H1 (cell line): ENCODE measurements at regions not wholly inside any gene's neighbourhood (a gene's known extent, or its start where the extent isn't known, plus 50 kb on each side); places are given as distances from the start of the nearest gene placed in this dataset.

ENCODE experiments used
- CTCF ChIA-PET: fragments of 300-600 bp; sonication (Branson Sonifier 250); formaldehyde crosslinking; loops from one replicate; lab custom pipeline; 2021; ENCODE audit not compliant: partially characterized antibody; lab: Charles Lee
- POLR2A ChIA-PET: fragments of 300-600 bp; sonication (Branson Sonifier 250); formaldehyde crosslinking; loops from one replicate; lab custom pipeline; 2021; ENCODE audit warnings: inconsistent platforms; ENCODE audit not compliant: partially characterized antibody; lab: Charles Lee
- DNase-seq, 2 experiments: peaks; one replicate each; pipeline versions ENCODE4 v3.0.0 to v3.0.0-alpha.2; 2010 to 2022; ENCODE audit warnings: low spot score in 2 of 2, low read depth in 1 of 2, mixed read lengths in 1 of 2
- FAIRE-seq: peaks from 2 replicates; lab custom pipeline; 2011; peaks lifted over from hg19 to GRCh38; lab: Jason Lieb, UNC
- H2AFZ ChIP-seq: 2 replicates; pipeline ENCODE4 v1.8.1; 2012; ENCODE audit warnings: low read length, inconsistent platforms
- H2AK5ac ChIP-seq: 2 replicates; pipeline ENCODE4 v1.6.1; 2013; ENCODE audit warnings: low read depth, low read length
- H2BK120ac ChIP-seq: replicated peaks from 2 replicates; pipeline ENCODE3; 2013; ENCODE audit warnings: low read depth, low read length, inconsistent platforms
- H2BK12ac ChIP-seq: 2 replicates; pipeline ENCODE4 v1.6.1; 2013; ENCODE audit warnings: low read depth, low read length
- H2BK15ac ChIP-seq: 2 replicates; pipeline ENCODE4 v1.6.1; 2013; ENCODE audit warnings: low read length
- H2BK20ac ChIP-seq: 2 replicates; pipeline ENCODE4 v1.6.1; 2013; ENCODE audit warnings: low read length
- H2BK5ac ChIP-seq: 2 replicates; pipeline ENCODE4 v1.6.1; 2013; ENCODE audit warnings: low read depth, low read length
- H3K14ac ChIP-seq: 2 replicates; pipeline ENCODE4 v1.6.1; 2013; ENCODE audit warnings: inconsistent platforms; ENCODE audit not compliant: insufficient read length
- H3K18ac ChIP-seq: 2 replicates; pipeline ENCODE4 v1.6.1; 2013; ENCODE audit warnings: low read length; ENCODE audit errors: extremely low read depth
- H3K23ac ChIP-seq: 2 replicates; pipeline ENCODE4 v1.6.1; 2013; ENCODE audit warnings: inconsistent platforms; ENCODE audit not compliant: insufficient read length
- H3K23me2 ChIP-seq: 2 replicates; pipeline ENCODE4 v1.6.1; 2013; ENCODE audit warnings: low read depth, low read length
- H3K27ac ChIP-seq: 2 replicates; pipeline ENCODE4 v1.6.1; 2011; ENCODE audit warnings: low read depth, low read length, inconsistent platforms
- H3K27me3 ChIP-seq, 4 experiments: replicated peaks in 1 of 4; 1 replicate in 1 of 4; 2 replicates in 3 of 4; pipeline versions ENCODE4 v1.6.1 to v1.8.1; 2011 to 2013; ENCODE audit warnings: low read length in 3 of 4, mild to moderate bottlenecking in 3 of 4, inconsistent platforms in 2 of 4, mixed read lengths in 2 of 4, moderate library complexity in 1 of 4; ENCODE audit not compliant: control insufficient read depth in 3 of 4, insufficient read depth in 3 of 4; ENCODE audit errors: extremely low read depth in 1 of 4
- H3K36me3 ChIP-seq, 4 experiments: 2 replicates each; pipeline versions ENCODE4 v1.6.1 to v1.8.1; 2011 to 2013; ENCODE audit warnings: mild to moderate bottlenecking in 4 of 4, low read length in 3 of 4, moderate library complexity in 2 of 4, control low read depth in 1 of 4, inconsistent platforms in 1 of 4; ENCODE audit not compliant: insufficient read depth in 4 of 4, control insufficient read depth in 2 of 4
- H3K4ac ChIP-seq: replicated peaks from 2 replicates; pipeline ENCODE3; 2013; ENCODE audit warnings: low read length, low read depth, mixed read lengths, inconsistent platforms; ENCODE audit not compliant: insufficient read length
- H3K4me1 ChIP-seq, 4 experiments: replicated peaks in 1 of 4; 1 replicate in 1 of 4; 2 replicates in 3 of 4; pipeline versions ENCODE4 v1.6.1 to v1.8.1; 2011 to 2013; ENCODE audit warnings: low read length in 3 of 4, inconsistent platforms in 2 of 4, mixed read lengths in 1 of 4; ENCODE audit not compliant: insufficient read depth in 4 of 4, control insufficient read depth in 3 of 4
- H3K4me2 ChIP-seq, 2 experiments: 2 replicates each; pipeline versions ENCODE4 v1.6.1 to v1.8.1; 2011 to 2013; ENCODE audit warnings: low read depth in 2 of 2, low read length in 2 of 2, control low read depth in 1 of 2, inconsistent platforms in 1 of 2, mild to moderate bottlenecking in 1 of 2; ENCODE audit not compliant: insufficient read depth in 1 of 2
- H3K4me3 ChIP-seq, 4 experiments: fragments of 200-600, 300-600 bp in 1 of 4; sonication (generic), shearing (Covaris generic), sonication (Bioruptor Twin) in 1 of 4; 2 replicates each; pipeline versions ENCODE4 v1.5.1 to v1.8.1; 2011 to 2016; ENCODE audit warnings: low read length in 4 of 4, low read depth in 3 of 4, control low read depth in 2 of 4, inconsistent platforms in 2 of 4, mild to moderate bottlenecking in 2 of 4, mixed read lengths in 1 of 4, moderate library complexity in 1 of 4; ENCODE audit not compliant: insufficient read depth in 2 of 4; ENCODE audit errors: extremely low read depth in 1 of 4
- H3K56ac ChIP-seq: replicated peaks from 2 replicates; pipeline ENCODE3; 2013; ENCODE audit warnings: low read depth, mild to moderate bottlenecking, mixed read lengths, low read length, inconsistent platforms; ENCODE audit not compliant: insufficient read length
- H3K79me1 ChIP-seq: 2 replicates; pipeline ENCODE4 v1.6.1; 2013; ENCODE audit warnings: low read depth, low read length, control low read depth
- H3K79me2 ChIP-seq, 2 experiments: 2 replicates each; pipeline versions ENCODE4 v1.6.1 to v1.8.1; 2012 to 2013; ENCODE audit warnings: low read length in 2 of 2, mild to moderate bottlenecking in 2 of 2, inconsistent platforms in 1 of 2; ENCODE audit not compliant: insufficient read depth in 2 of 2, control insufficient read depth in 1 of 2
- H3K9ac ChIP-seq, 4 experiments: replicated peaks in 1 of 4; 1 replicate in 1 of 4; 2 replicates in 3 of 4; pipeline versions ENCODE4 v1.6.1 to v1.8.1; 2011 to 2013; ENCODE audit warnings: low read depth in 3 of 4, low read length in 3 of 4, control low read depth in 2 of 4, mild to moderate bottlenecking in 2 of 4, moderate library complexity in 2 of 4, inconsistent platforms in 1 of 4; ENCODE audit errors: extremely low read depth in 1 of 4
- H3K9me3 ChIP-seq, 2 experiments: 2 replicates each; pipeline versions ENCODE4 v1.6.1 to v1.8.1; 2012 to 2013; ENCODE audit warnings: mild to moderate bottlenecking in 2 of 2, moderate library complexity in 2 of 2, control low read depth in 1 of 2, inconsistent platforms in 1 of 2, low read depth in 1 of 2, low read length in 1 of 2, mixed read lengths in 1 of 2; ENCODE audit not compliant: insufficient read depth in 2 of 2
- H4K20me1 ChIP-seq, 2 experiments: replicated peaks in 1 of 2; 2 replicates each; pipeline versions ENCODE3 to v1.8.1; 2011 to 2013; ENCODE audit warnings: inconsistent platforms in 2 of 2, low read length in 2 of 2, mild to moderate bottlenecking in 1 of 2; ENCODE audit not compliant: insufficient read depth in 2 of 2, control insufficient read depth in 1 of 2
- H4K5ac ChIP-seq: 2 replicates; pipeline ENCODE4 v1.6.1; 2013; ENCODE audit warnings: low read length, low read depth, mixed read lengths, inconsistent platforms; ENCODE audit not compliant: insufficient read length
- H4K8ac ChIP-seq: 2 replicates; pipeline ENCODE4 v1.8.0; 2013; ENCODE audit warnings: mild to moderate bottlenecking, moderate library complexity, low read length, inconsistent platforms; ENCODE audit not compliant: insufficient read depth; ENCODE audit errors: extremely low read depth
- H4K91ac ChIP-seq: replicated peaks from 2 replicates; pipeline ENCODE3; 2013; ENCODE audit warnings: low read length, mixed read lengths, inconsistent platforms; ENCODE audit not compliant: insufficient read length
- KDM5A ChIP-seq: fragments of 200-600 bp; IDR thresholded peaks from 2 replicates; pipeline ENCODE4 v1.7.1; 2012; ENCODE audit warnings: mild to moderate bottlenecking, low read length, inconsistent platforms, mixed read lengths
- RBBP5 ChIP-seq: IDR thresholded peaks from 2 replicates; pipeline ENCODE4 v1.7.1; 2012; ENCODE audit warnings: low read depth, mild to moderate bottlenecking, inconsistent platforms, low read length, moderate library complexity, borderline replicate concordance
- TAF1 ChIP-seq: IDR thresholded peaks from 2 replicates; pipeline ENCODE4 v1.6.1; 2011; ENCODE audit warnings: mild to moderate bottlenecking, low read depth, low read length
- TF ChIP-seq, protein P1 (sequence below): IDR thresholded peaks from 2 replicates; pipeline ENCODE4 v1.6.1; 2011; ENCODE audit warnings: low read depth, mild to moderate bottlenecking, low read length; ENCODE audit not compliant: insufficient read depth
- TF ChIP-seq, protein P2 (sequence below): IDR thresholded peaks from 2 replicates; pipeline ENCODE4 v1.6.1; 2012; ENCODE audit warnings: low read length, inconsistent platforms

DNA sequence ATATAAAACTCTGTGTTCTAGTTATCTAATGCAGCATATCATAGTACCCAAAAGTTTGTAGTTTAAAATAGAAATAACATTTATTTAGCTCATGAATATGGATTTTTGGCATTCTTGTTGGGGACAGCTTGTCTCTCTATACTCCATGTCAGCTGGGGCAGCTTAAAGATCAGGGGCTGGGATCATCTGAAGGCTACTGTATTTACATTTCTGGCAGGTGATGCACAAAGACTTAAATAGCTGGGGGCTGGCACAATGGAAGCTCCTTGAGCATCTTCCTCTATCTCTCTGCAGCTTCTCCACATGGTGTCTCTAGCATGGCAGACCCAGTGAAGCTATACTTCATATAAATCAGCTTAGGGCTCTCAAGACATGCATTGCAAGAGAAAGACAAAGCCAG lies 55.6 kb upstream of the DAB1 start:
- Histone ChIP-seq H3K27me3 (no peaks in the 10 kb centered on the region), H4K8ac (no peak overlapping the region), H3K4me3 (no peak overlapping the region), H2BK20ac (no peak overlapping the region), H3K4ac (no peak overlapping the region), H3K79me1 (no peaks in the 10 kb centered on the region), H3K14ac (no peak overlapping the region), H4K5ac (no peak overlapping the region), H4K20me1 (no peaks in the 10 kb centered on the region), H3K23ac (no peak overlapping the region), H2BK15ac (no peak overlapping the region), H3K18ac (no peak overlapping the region), H2AFZ (no peak overlapping the region), H3K27ac (no peak overlapping the region), H3K4me2 (no peak overlapping the region), H3K56ac (no peak overlapping the region), H3K4me1 (no peaks in the 10 kb centered on the region), H3K23me2 (no peaks in the 10 kb centered on the region), H4K91ac (no peak overlapping the region), H3K36me3 (no peaks in the 10 kb centered on the region), H2BK12ac (no peak overlapping the region), H3K79me2 (no peaks in the 10 kb centered on the region), H2BK120ac (no peak overlapping the region), H2BK5ac (no peak overlapping the region), H3K9ac (no peak overlapping the region), H2AK5ac (no peak overlapping the region), H3K9me3 (no peaks in the 10 kb centered on the region)
- no peak for DNase-seq
- ChIA-PET CTCF (interaction anchor here (1.3 kb wide), 1 partner anchor 85 kb away, joined by 4 read pairs; no protein-coding TSS in a partner anchor), POLR2A (no interaction called here)
- FAIRE-seq = no peak
- TF ChIP-seq, protein P1, sequence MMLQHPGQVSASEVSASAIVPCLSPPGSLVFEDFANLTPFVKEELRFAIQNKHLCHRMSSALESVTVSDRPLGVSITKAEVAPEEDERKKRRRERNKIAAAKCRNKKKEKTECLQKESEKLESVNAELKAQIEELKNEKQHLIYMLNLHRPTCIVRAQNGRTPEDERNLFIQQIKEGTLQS = no peak
- no peak for TF ChIP-seq KDM5A
- TF ChIP-seq, protein P2, sequence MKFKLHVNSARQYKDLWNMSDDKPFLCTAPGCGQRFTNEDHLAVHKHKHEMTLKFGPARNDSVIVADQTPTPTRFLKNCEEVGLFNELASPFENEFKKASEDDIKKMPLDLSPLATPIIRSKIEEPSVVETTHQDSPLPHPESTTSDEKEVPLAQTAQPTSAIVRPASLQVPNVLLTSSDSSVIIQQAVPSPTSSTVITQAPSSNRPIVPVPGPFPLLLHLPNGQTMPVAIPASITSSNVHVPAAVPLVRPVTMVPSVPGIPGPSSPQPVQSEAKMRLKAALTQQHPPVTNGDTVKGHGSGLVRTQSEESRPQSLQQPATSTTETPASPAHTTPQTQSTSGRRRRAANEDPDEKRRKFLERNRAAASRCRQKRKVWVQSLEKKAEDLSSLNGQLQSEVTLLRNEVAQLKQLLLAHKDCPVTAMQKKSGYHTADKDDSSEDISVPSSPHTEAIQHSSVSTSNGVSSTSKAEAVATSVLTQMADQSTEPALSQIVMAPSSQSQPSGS = no peak
- TF ChIP-seq RBBP5 = no peak
- TF ChIP-seq TAF1 = no peak
